ENCODE measurements at regions not wholly inside any gene's neighbourhood (a gene's known extent, or its start where the extent isn't known, plus 50 kb on each side); places are given as distances from the start of the nearest gene placed in this dataset.

- TF ChIP-seq CTCF (IDR thresholded peaks at IDR 0.05; ENCODE audit: low read length) (no peak), EZH2 (optimal IDR thresholded peaks at IDR 0.05; ENCODE audit: low read depth, low read length) (no peak)
Measured at GRCh38 chr22:27203276-27203660, 545.9 kb downstream of the MIAT start.

Data from MM.1S (cell line).